ENCODE measurements at regions not wholly inside any gene's neighbourhood (a gene's known extent, or its start where the extent isn't known, plus 50 kb on each side); places are given as distances from the start of the nearest gene placed in this dataset.

DNA sequence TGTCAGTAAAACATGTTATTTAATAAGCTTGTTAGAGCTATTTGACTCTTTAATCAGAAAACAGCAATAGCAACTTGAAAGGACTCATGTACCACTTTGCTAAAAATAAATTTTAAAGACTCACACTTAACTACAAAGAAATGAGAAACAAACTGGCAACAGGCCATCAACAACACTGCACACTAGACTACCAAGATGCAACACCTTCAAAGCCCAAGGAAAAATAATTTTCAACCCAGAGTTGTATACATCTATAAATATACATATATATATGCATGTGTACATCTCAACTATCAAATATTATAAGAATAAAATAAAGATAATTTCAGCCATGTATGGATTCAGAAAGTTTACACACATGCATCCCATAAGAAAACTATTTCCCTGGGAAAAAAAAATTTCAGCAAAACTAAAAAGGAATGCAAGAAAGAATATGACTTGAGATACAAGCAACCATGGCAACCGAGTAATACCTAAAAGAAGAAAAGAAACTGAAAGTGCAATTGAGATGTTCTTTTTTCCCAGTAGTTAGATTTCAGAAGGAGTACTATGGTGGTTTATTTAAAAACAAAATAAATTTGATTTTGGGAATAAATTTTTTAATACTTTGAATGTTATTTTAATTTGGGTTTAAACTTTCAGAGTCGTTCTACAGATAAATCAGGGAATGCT is 303.8 kb downstream of the UBE3D start:
- Histone ChIP-seq H3K27ac (ENCODE audit: low read length) (no peak overlapping the region), H3K4me3 (ENCODE audit: low read length) (no peak overlapping the region), H3K9me3 (ENCODE audit: control insufficient read depth, low read depth, low read length) (no peaks in the 10 kb centered on the region), H3K27me3 (ENCODE audit: control insufficient read depth, insufficient read depth, low read length) (no peaks in the 10 kb centered on the region), H3K36me3 (ENCODE audit: control insufficient read depth, insufficient read depth, low read length) (no peaks in the 10 kb centered on the region), H3K4me1 (ENCODE audit: control insufficient read depth, insufficient read depth, low read length) (no peaks in the 10 kb centered on the region)
- DNase-seq, result no peak
- 94% methylated on average over 2 of the region's 2 CpGs for WGBS (ENCODE audit: insufficient coverage, low lambda C conversion rate)

- no peak for DNase-seq
- no CpG with 5 or more reads among the region's 1 CpG for WGBS (ENCODE audit: insufficient coverage, low lambda C conversion rate)
Measured at GRCh38 chr6:82766476-82766875, 299.2 kb downstream of the UBE3D start.

GRCh38 chr6:82767037-82767436 is 298.6 kb downstream of the UBE3D start:
- Histone ChIP-seq H3K36me3 (ENCODE audit: control insufficient read depth, insufficient read depth, low read length) (no peaks in the 10 kb centered on the region), H3K9me3 (ENCODE audit: control insufficient read depth, low read depth, low read length) (no peaks in the 10 kb centered on the region), H3K4me1 (ENCODE audit: control insufficient read depth, insufficient read depth, low read length) (no peaks in the 10 kb centered on the region), H3K27ac (ENCODE audit: low read length) (no peak overlapping the region), H3K4me3 (ENCODE audit: low read length) (no peak overlapping the region), H3K27me3 (ENCODE audit: control insufficient read depth, insufficient read depth, low read length) (no peaks in the 10 kb centered on the region)
- no peak for DNase-seq
- no CpG with 5 or more reads among the region's 5 CpGs for WGBS (ENCODE audit: insufficient coverage, low lambda C conversion rate)

More at GRCh38 chr6:82766476-82766875, 299.2 kb downstream of the UBE3D start:
- Histone ChIP-seq H3K27me3 (ENCODE audit: control insufficient read depth, insufficient read depth, low read length) (no peaks in the 10 kb centered on the region), H3K4me3 (ENCODE audit: low read length) (no peak overlapping the region), H3K4me1 (ENCODE audit: control insufficient read depth, insufficient read depth, low read length) (no peaks in the 10 kb centered on the region), H3K36me3 (ENCODE audit: control insufficient read depth, insufficient read depth, low read length) (no peaks in the 10 kb centered on the region), H3K27ac (ENCODE audit: low read length) (no peak overlapping the region), H3K9me3 (ENCODE audit: control insufficient read depth, low read depth, low read length) (no peaks in the 10 kb centered on the region)

DNA sequence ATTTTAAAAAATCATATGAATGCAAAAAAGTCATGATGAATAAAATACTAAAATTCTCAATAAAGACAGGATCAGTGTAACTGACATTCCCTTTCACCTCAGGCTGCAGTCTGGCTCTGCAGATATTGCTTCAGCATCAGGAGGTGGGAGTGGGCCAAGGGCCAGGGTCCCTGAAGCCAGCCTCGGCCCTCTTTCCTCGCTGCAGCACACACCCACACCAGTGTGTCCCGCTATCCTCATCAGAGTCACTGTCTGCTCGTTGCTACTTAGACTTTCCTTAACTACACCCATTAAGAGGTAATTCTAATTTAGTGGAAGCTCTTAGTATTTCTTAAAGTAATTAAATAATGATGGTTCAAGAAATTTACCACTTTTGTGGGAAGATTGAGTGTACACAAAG is 298.2 kb downstream of the UBE3D start:
- no peaks in the 10 kb centered on the region for H3K9me3 ChIP-seq (ENCODE audit: control insufficient read depth, low read depth, low read length)
- no peaks in the 10 kb centered on the region for H3K4me1 ChIP-seq (ENCODE audit: control insufficient read depth, insufficient read depth, low read length)
- no peak for DNase-seq
- H3K27ac ChIP-seq (ENCODE audit: low read length), result no peak overlapping the region
- H3K4me3 ChIP-seq (ENCODE audit: low read length), result no peak overlapping the region
- WGBS (ENCODE audit: insufficient coverage, low lambda C conversion rate), result 100% methylated on average over 1 of the region's 4 CpGs
- H3K27me3 ChIP-seq (ENCODE audit: control insufficient read depth, insufficient read depth, low read length), result no peaks in the 10 kb centered on the region
- H3K36me3 ChIP-seq (ENCODE audit: control insufficient read depth, insufficient read depth, low read length), result no peaks in the 10 kb centered on the region

DNA sequence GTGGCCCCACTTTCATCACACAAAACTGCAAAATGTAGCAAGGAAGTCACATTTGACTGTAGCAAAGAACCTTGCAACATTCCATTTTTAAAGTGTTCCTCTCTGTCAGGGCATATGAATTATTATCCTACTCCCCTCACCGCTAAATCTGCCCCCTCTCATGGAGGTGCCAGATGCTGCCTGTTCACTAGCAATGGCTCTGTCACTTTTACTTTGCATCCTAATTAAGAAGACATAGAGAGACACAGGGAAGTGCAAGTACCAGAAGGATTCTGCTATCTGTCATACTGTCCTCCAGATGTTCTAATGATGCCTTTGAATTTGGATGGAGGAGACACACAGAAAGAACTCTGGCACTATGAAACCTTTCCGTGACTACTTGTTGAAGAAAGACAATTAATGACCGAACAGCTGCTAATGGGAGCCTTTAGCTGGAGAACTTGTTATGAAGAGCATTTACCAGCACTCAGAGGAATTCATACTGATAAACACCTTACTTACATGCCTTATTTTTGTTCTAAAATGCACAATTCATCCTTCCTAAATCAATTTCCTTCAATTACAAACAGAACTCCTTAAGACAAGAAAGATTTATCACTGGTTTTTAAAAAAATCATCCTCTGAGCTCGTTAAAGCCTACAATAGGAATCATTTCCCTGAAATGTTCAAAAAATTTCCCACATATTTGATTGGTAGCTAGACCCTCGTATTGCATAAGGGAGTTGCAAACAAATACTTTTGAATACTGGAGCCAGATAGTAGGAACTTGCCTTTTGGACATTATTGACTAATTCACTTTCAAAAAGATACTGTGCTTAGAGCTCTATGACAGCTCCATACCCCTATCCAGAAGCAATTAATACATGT is 292.6 kb downstream of the UBE3D start:
- H3K4me3 ChIP-seq (ENCODE audit: low read length), result no peak overlapping the region
- H3K27me3 ChIP-seq (ENCODE audit: control insufficient read depth, insufficient read depth, low read length), result no peaks in the 10 kb centered on the region
- no peaks in the 10 kb centered on the region for H3K36me3 ChIP-seq (ENCODE audit: control insufficient read depth, insufficient read depth, low read length)
- no peak for DNase-seq
- no peak overlapping the region for H3K27ac ChIP-seq (ENCODE audit: low read length)
- WGBS (ENCODE audit: insufficient coverage, low lambda C conversion rate), result 100% methylated on average over 1 of the region's 5 CpGs
- H3K4me1 ChIP-seq (ENCODE audit: control insufficient read depth, insufficient read depth, low read length), result no peaks in the 10 kb centered on the region
- H3K9me3 ChIP-seq (ENCODE audit: control insufficient read depth, low read depth, low read length), result no peaks in the 10 kb centered on the region

GRCh38 chr6:82775361-82775760 is 290.3 kb downstream of the UBE3D start:
- H3K9me3 ChIP-seq (ENCODE audit: control insufficient read depth, low read depth, low read length), result no peaks in the 10 kb centered on the region
- H3K4me3 ChIP-seq (ENCODE audit: low read length), result no peak overlapping the region
- DNase-seq, result no peak
- WGBS (ENCODE audit: insufficient coverage, low lambda C conversion rate), result 86% methylated on average over 1 of the region's 1 CpG
- no peaks in the 10 kb centered on the region for H3K36me3 ChIP-seq (ENCODE audit: control insufficient read depth, insufficient read depth, low read length)
- H3K4me1 ChIP-seq (ENCODE audit: control insufficient read depth, insufficient read depth, low read length), result no peaks in the 10 kb centered on the region
- no peak overlapping the region for H3K27ac ChIP-seq (ENCODE audit: low read length)
- H3K27me3 ChIP-seq (ENCODE audit: control insufficient read depth, insufficient read depth, low read length), result no peaks in the 10 kb centered on the region

DNA sequence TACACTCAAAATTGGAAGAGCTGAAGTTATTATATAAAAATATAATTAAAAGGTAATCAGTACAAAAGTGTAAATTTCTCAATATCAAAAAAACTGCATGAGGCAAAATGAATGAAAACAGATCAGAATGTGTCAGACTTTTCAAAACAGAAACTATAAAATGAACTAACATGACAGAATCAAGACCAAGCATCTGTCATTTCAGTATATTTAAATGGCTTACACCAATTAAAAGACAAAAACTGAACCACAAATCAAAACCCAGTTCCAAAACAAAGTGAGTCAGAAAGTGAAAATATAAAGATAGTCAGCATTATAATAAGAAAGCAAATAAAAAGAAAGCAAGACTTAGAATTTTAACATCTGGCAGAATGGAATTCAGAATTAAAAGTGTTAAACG is 289.7 kb downstream of the UBE3D start:
- Histone ChIP-seq H3K27ac (ENCODE audit: low read length) (no peak overlapping the region), H3K9me3 (ENCODE audit: control insufficient read depth, low read depth, low read length) (no peaks in the 10 kb centered on the region), H3K27me3 (ENCODE audit: control insufficient read depth, insufficient read depth, low read length) (no peaks in the 10 kb centered on the region), H3K4me1 (ENCODE audit: control insufficient read depth, insufficient read depth, low read length) (no peaks in the 10 kb centered on the region), H3K4me3 (ENCODE audit: low read length) (no peak overlapping the region), H3K36me3 (ENCODE audit: control insufficient read depth, insufficient read depth, low read length) (no peaks in the 10 kb centered on the region)
- no peak for DNase-seq
- WGBS (ENCODE audit: insufficient coverage, low lambda C conversion rate), result 63% methylated on average over 1 of the region's 1 CpG

- Histone ChIP-seq H3K4me3 (ENCODE audit: low read length) (no peak overlapping the region), H3K9me3 (ENCODE audit: control insufficient read depth, low read depth, low read length) (no peaks in the 10 kb centered on the region), H3K36me3 (ENCODE audit: control insufficient read depth, insufficient read depth, low read length) (no peaks in the 10 kb centered on the region), H3K27me3 (ENCODE audit: control insufficient read depth, insufficient read depth, low read length) (no peaks in the 10 kb centered on the region), H3K27ac (ENCODE audit: low read length) (no peak overlapping the region), H3K4me1 (ENCODE audit: control insufficient read depth, insufficient read depth, low read length) (no peaks in the 10 kb centered on the region)
- no peak for DNase-seq
- WGBS (ENCODE audit: insufficient coverage, low lambda C conversion rate), result 40% methylated on average over 1 of the region's 3 CpGs
Measured at GRCh38 chr6:82779041-82779440, 286.6 kb downstream of the UBE3D start.

DNA sequence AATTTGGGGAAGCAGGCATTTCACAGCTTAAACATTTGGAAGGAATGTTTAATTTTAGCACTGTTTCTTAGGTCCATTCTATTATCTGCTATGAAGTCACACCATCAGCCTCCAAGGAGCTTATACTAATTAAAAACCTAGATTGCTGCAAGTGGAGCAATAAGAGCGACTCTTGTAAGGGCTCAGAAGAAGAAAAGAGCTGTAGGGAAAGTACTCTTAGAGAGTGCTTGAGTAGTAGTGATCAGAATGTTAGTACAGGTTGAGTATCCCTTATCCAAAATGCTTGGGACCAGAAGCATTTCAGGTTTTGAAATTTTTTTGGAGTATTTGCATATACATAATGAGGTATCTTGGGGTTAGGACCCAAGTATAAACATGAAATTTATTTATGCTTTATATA is 285.3 kb downstream of the UBE3D start:
- no peak for DNase-seq
- no peaks in the 10 kb centered on the region for H3K27me3 ChIP-seq (ENCODE audit: control insufficient read depth, insufficient read depth, low read length)
- no peaks in the 10 kb centered on the region for H3K4me1 ChIP-seq (ENCODE audit: control insufficient read depth, insufficient read depth, low read length)
- 100% methylated on average over 1 of the region's 1 CpG for WGBS (ENCODE audit: insufficient coverage, low lambda C conversion rate)
- H3K9me3 ChIP-seq (ENCODE audit: control insufficient read depth, low read depth, low read length), result no peaks in the 10 kb centered on the region
- no peak overlapping the region for H3K4me3 ChIP-seq (ENCODE audit: low read length)
- no peaks in the 10 kb centered on the region for H3K36me3 ChIP-seq (ENCODE audit: control insufficient read depth, insufficient read depth, low read length)
- H3K27ac ChIP-seq (ENCODE audit: low read length), result no peak overlapping the region

DNA sequence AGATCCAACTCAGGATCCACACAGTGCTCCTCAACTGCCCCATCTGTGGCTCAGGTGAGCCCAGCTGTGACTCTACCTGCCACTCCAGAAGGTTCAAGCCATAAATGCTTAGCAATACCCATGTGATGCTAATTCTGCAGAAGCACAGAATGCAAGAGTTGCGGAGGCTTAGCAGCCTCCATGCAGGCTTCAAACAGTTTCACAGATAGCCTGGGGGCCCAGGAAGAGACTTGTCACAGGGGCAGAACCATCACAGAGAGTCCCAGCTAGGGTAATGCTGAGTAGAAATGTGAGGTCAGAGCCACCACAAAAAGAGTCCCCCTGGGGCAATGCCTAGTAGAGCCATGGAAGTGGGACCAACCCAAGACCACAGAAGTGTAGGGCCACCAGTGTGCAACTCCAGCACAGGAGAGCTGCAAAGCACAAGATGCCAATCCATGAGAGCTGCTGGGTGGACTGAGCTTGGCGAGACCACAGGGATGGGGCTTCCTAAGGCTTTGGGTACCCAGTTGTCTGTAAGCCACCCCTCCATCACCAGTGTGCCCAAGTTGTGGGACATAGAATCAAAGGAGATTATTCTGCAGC is 283.9 kb downstream of the UBE3D start:
- DNase-seq, result no peak
- H3K4me1 ChIP-seq (ENCODE audit: control insufficient read depth, insufficient read depth, low read length), result no peaks in the 10 kb centered on the region
- H3K9me3 ChIP-seq (ENCODE audit: control insufficient read depth, low read depth, low read length), result no peaks in the 10 kb centered on the region
- no peaks in the 10 kb centered on the region for H3K27me3 ChIP-seq (ENCODE audit: control insufficient read depth, insufficient read depth, low read length)
- no peak overlapping the region for H3K4me3 ChIP-seq (ENCODE audit: low read length)
- WGBS (ENCODE audit: insufficient coverage, low lambda C conversion rate), result no CpG with 5 or more reads among the region's 2 CpGs
- H3K36me3 ChIP-seq (ENCODE audit: control insufficient read depth, insufficient read depth, low read length), result no peaks in the 10 kb centered on the region
- H3K27ac ChIP-seq (ENCODE audit: low read length), result no peak overlapping the region
